ENCODE measurements at regions not wholly inside any gene's neighbourhood (a gene's known extent, or its start where the extent isn't known, plus 50 kb on each side); places are given as distances from the start of the nearest gene placed in this dataset.

- no peak for DNase-seq
These were observed 511.7 kb downstream of the USP25 start for GRCh38 chr21:16241479-16241963.

- no peak for DNase-seq
These were observed 513.6 kb downstream of the USP25 start for GRCh38 chr21:16243396-16243795.

- no peak for DNase-seq
These were observed 518.9 kb downstream of the USP25 start for GRCh38 chr21:16248705-16249104.

GRCh38 chr21:16250273-16250672, 520.5 kb downstream of the USP25 start:
- DNase-seq, result no peak

- no peak for DNase-seq
These were observed 529.2 kb downstream of the USP25 start for GRCh38 chr21:16258844-16259611.

- DNase-seq, result no peak
These were observed 532.3 kb downstream of the USP25 start for GRCh38 chr21:16262091-16262490.

- DNase-seq, result no peak
These were observed 534.5 kb downstream of the USP25 start for GRCh38 chr21:16264319-16264718.

- no peak for DNase-seq
These were observed 539.7 kb downstream of the USP25 start for GRCh38 chr21:16269476-16269875.

- DNase-seq, result no peak
These were observed 550.2 kb downstream of the USP25 start for GRCh38 chr21:16279731-16280581.

- no peak for DNase-seq
These were observed 550.9 kb downstream of the USP25 start for GRCh38 chr21:16280686-16281091.

- DNase-seq, result no peak
These were observed 553.7 kb downstream of the USP25 start for GRCh38 chr21:16283516-16283915.

- DNase-seq, result no peak
These were observed 555.9 kb downstream of the USP25 start for GRCh38 chr21:16285605-16286126.

GRCh38 chr21:16287046-16287445, 557.3 kb downstream of the USP25 start:
- DNase-seq, result no peak

GRCh38 chr21:16291296-16291695, 561.5 kb downstream of the USP25 start:
- no peak for DNase-seq

- DNase-seq, result no peak
These were observed 564.3 kb downstream of the USP25 start for GRCh38 chr21:16294128-16294527.

GRCh38 chr21:16302851-16303282, 573.1 kb downstream of the USP25 start:
- DNase-seq, result no peak

- no peak for DNase-seq
These were observed 574.7 kb downstream of the USP25 start for GRCh38 chr21:16304174-16305095.

- no peak for DNase-seq
These were observed 575.9 kb downstream of the USP25 start for GRCh38 chr21:16305686-16306085.

GRCh38 chr21:16307256-16307655, 577.5 kb downstream of the USP25 start:
- DNase-seq, result no peak

GRCh38 chr21:16308269-16308668, 578.5 kb downstream of the USP25 start:
- no peak for DNase-seq

GRCh38 chr21:16309250-16309971, 579.6 kb downstream of the USP25 start:
- DNase-seq, result no peak

- no peak for DNase-seq
These were observed 580.4 kb downstream of the USP25 start for GRCh38 chr21:16310176-16310575.
